ENCODE measurements at regions not wholly inside any gene's neighbourhood (a gene's known extent, or its start where the extent isn't known, plus 50 kb on each side); places are given as distances from the start of the nearest gene placed in this dataset.

GRCh38 chr4:36006226-36006625 is 238.1 kb downstream of the ARAP2 start:
- H3K4me3 ChIP-seq (ENCODE audit: low read depth in 1 of 2, low read length in 2 of 2), result no peak overlapping the region
- H3K36me3 ChIP-seq (ENCODE audit: control insufficient read depth in 1 of 2, insufficient read depth in 2 of 2, low read length in 2 of 2), result no peaks in the 10 kb centered on the region
- H3K27me3 ChIP-seq (ENCODE audit: low read depth, low read length), result no peaks in the 10 kb centered on the region
- no peaks in the 10 kb centered on the region for H3K9me3 ChIP-seq (ENCODE audit: control insufficient read depth in 1 of 2, low read length in 2 of 2)
- H3K4me1 ChIP-seq (ENCODE audit: control insufficient read depth in 1 of 2, insufficient read depth in 2 of 2, low read length in 2 of 2), result no peaks in the 10 kb centered on the region
- no peak overlapping the region for H3K27ac ChIP-seq (ENCODE audit: low read length)

- no peak overlapping the region for H3K27ac ChIP-seq (ENCODE audit: low read length)
- H3K4me3 ChIP-seq (ENCODE audit: low read depth in 1 of 2, low read length in 2 of 2), result no peak overlapping the region
- H3K27me3 ChIP-seq (ENCODE audit: low read depth, low read length), result no peaks in the 10 kb centered on the region
- no peaks in the 10 kb centered on the region for H3K36me3 ChIP-seq (ENCODE audit: control insufficient read depth in 1 of 2, insufficient read depth in 2 of 2, low read length in 2 of 2)
- no peaks in the 10 kb centered on the region for H3K9me3 ChIP-seq (ENCODE audit: control insufficient read depth in 1 of 2, low read length in 2 of 2)
- H3K4me1 ChIP-seq (ENCODE audit: control insufficient read depth in 1 of 2, insufficient read depth in 2 of 2, low read length in 2 of 2), result no peaks in the 10 kb centered on the region
These were observed 233.9 kb downstream of the ARAP2 start for GRCh38 chr4:36010397-36010929.

DNA sequence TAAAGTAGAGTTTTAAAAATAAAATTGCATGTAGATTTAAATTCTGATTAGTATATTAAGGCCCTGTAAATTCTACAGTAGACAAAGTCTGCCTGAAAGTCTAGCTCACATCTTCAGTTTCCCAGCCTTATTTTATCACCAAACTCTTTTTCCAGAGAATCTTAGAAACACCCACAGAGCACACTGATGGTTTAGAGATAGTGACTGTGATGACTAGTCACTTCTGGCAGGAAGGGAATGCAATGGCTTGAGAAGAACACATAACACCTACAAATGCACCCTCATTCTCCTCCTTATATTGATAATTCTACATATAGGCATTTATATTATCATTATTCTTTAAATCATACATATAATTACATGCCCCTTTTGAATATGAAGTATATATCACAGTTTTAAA is 232.9 kb downstream of the ARAP2 start:
- Histone ChIP-seq H3K27ac (ENCODE audit: low read length) (no peak overlapping the region), H3K9me3 (ENCODE audit: control insufficient read depth in 1 of 2, low read length in 2 of 2) (no peaks in the 10 kb centered on the region), H3K4me1 (ENCODE audit: control insufficient read depth in 1 of 2, insufficient read depth in 2 of 2, low read length in 2 of 2) (no peaks in the 10 kb centered on the region), H3K4me3 (ENCODE audit: low read depth in 1 of 2, low read length in 2 of 2) (no peak overlapping the region), H3K36me3 (ENCODE audit: control insufficient read depth in 1 of 2, insufficient read depth in 2 of 2, low read length in 2 of 2) (no peaks in the 10 kb centered on the region), H3K27me3 (ENCODE audit: low read depth, low read length) (no peaks in the 10 kb centered on the region)

- Histone ChIP-seq H3K27ac (ENCODE audit: low read length) (no peak overlapping the region), H3K36me3 (ENCODE audit: control insufficient read depth in 1 of 2, insufficient read depth in 2 of 2, low read length in 2 of 2) (no peaks in the 10 kb centered on the region), H3K9me3 (ENCODE audit: control insufficient read depth in 1 of 2, low read length in 2 of 2) (no peaks in the 10 kb centered on the region), H3K27me3 (ENCODE audit: low read depth, low read length) (no peaks in the 10 kb centered on the region), H3K4me3 (ENCODE audit: low read depth in 1 of 2, low read length in 2 of 2) (no peak overlapping the region), H3K4me1 (ENCODE audit: control insufficient read depth in 1 of 2, insufficient read depth in 2 of 2, low read length in 2 of 2) (no peaks in the 10 kb centered on the region)
These were observed 231.8 kb downstream of the ARAP2 start for GRCh38 chr4:36012503-36012902.

- Histone ChIP-seq H3K4me3 (ENCODE audit: low read depth in 1 of 2, low read length in 2 of 2) (no peak overlapping the region), H3K27ac (ENCODE audit: low read length) (no peak overlapping the region), H3K27me3 (ENCODE audit: low read depth, low read length) (no peaks in the 10 kb centered on the region), H3K4me1 (ENCODE audit: control insufficient read depth in 1 of 2, insufficient read depth in 2 of 2, low read length in 2 of 2) (no peaks in the 10 kb centered on the region), H3K9me3 (ENCODE audit: control insufficient read depth in 1 of 2, low read length in 2 of 2) (no peaks in the 10 kb centered on the region), H3K36me3 (ENCODE audit: control insufficient read depth in 1 of 2, insufficient read depth in 2 of 2, low read length in 2 of 2) (no peaks in the 10 kb centered on the region)
These were observed 231.1 kb downstream of the ARAP2 start for GRCh38 chr4:36013206-36013605.
